ENCODE measurements at regions not wholly inside any gene's neighbourhood (a gene's known extent, or its start where the extent isn't known, plus 50 kb on each side); places are given as distances from the start of the nearest gene placed in this dataset.
"Not testable (repeated sequence)": the region's sequence is repeated elsewhere in the genome, so short reads cannot be mapped to it uniquely, and the experiment has no call there.

DNA sequence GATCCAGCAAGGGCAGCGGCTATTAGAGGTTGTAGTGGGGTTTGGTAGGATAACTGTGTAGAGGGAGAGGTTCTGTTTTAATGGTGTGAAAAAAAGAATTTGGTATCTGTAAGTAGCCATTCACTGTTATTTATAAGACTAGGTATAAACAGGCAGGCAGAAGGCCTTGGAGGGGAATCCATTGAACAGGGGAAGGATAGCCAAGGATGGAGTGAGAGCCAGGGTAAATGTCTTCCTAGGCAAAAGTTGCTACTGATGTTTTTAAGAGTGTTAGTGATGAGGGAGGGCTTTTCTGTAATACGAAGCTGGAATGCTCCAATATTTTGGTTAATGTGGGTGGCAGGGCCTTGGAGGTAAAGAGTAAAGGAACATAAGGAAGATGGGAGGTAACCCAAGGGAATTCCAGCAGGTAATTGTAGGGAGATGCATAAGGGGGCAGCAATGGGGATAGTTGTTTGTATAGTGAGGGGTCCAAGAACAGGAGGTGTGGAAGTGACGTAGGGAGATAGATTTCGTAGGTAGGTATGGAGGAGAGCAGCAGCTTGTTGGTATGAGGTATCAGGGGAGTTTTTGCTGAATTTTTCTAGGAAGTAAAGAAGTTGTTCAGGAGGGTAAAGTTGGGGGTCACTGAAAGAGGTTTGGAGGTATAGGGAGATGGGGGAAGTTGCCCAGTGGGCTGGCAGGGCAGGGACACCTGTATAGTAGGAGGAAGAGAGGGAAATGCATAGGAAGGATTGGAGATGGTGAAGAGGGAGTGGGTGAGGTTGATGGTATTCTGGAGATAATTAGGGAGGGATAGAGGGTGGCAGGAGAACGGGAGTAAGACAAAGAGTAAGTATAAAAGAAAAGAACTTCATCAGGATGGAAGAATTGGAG, 752.4 kb upstream of the ADGRB3 start:
- TF ChIP-seq, protein P1, sequence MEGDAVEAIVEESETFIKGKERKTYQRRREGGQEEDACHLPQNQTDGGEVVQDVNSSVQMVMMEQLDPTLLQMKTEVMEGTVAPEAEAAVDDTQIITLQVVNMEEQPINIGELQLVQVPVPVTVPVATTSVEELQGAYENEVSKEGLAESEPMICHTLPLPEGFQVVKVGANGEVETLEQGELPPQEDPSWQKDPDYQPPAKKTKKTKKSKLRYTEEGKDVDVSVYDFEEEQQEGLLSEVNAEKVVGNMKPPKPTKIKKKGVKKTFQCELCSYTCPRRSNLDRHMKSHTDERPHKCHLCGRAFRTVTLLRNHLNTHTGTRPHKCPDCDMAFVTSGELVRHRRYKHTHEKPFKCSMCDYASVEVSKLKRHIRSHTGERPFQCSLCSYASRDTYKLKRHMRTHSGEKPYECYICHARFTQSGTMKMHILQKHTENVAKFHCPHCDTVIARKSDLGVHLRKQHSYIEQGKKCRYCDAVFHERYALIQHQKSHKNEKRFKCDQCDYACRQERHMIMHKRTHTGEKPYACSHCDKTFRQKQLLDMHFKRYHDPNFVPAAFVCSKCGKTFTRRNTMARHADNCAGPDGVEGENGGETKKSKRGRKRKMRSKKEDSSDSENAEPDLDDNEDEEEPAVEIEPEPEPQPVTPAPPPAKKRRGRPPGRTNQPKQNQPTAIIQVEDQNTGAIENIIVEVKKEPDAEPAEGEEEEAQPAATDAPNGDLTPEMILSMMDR (IDR thresholded peaks at IDR 0.05), result no peak
- no peak for DNase-seq (ENCODE audit: low spot score)
- no peak for ATAC-seq (ENCODE audit: low FRiP score)

DNA sequence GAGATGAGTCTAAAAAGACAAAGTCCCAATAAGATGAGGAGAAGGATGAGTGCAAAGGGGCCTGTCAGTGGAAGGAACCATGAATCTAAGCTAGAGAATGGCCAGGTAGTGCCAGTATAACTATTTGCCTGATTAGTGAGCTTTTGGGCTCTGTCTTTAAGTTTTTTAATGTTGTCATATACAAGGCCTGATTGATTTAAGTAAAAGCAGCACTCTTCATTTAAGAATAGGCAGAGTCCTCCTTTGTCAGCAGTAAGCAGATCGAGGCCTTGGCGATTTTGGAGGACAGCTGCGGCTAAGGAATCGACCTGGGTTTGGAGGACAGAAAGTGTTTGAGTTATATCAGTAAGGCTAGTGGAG, 753.4 kb upstream of the ADGRB3 start:
- ATAC-seq (ENCODE audit: low FRiP score) (no peak), DNase-seq (ENCODE audit: low spot score) (no peak)
- TF ChIP-seq, protein P1 (IDR thresholded peaks at IDR 0.05), result no peak

DNA sequence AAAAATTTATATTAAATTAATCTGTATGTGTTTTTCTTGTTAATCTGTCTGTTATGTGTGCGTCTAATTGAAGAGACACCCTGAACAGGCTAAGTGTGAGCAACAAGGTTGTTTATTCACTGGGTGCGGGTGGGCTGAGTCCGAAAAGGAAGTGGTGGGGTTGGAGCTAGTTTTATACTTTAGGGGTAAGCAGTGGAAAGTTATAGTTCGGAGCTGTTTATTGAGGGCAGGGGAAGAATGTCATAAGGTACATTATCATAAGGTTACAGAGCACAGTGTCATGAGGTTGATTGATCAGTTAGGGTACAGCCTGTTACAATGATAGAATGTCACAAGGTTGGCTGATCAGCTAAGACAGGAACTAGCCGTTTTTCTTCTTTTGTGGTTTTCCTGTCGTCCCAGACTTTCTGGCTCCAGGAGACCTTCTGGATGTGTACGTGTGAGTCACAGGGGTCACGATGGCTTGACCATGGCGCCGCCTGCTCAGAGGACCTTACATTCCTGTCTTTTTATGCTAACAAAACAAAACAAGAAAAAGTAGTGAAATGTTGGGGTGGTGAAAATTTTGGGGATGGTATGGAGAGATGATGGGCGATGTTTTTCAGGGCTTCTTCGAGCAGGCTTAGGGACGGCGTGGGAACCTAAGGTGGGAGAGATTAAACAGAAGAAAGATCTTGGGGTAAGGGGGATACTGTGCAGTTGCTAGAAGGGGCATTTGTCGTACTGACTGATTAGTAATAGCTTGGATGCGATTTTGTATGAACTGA, 754.0 kb upstream of the ADGRB3 start:
- TF ChIP-seq, protein P1 (IDR thresholded peaks at IDR 0.05), result no peak
- ATAC-seq (ENCODE audit: low FRiP score), result no peak

DNA sequence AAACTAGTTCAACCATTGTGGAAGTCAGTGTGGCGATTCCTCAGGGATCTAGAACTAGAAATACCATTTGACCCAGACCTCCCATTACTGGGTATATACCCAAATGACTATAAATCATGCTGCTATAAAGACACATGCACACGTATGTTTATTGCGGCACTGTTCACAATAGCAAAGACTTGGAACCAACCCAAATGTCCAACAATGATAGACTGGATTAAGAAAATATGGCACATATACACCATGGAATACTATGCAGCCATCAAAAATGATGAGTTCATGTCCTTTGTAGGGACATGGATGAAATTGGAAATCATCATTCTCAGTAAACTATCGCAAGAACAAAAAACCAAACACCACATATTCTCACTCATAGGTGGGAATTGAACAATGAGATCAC, 754.7 kb upstream of the ADGRB3 start:
- not testable (repeated sequence) for ATAC-seq (ENCODE audit: low FRiP score)

More for the DNA sequence above, 754.0 kb upstream of the ADGRB3 start:
- DNase-seq (ENCODE audit: low spot score), result no peak

DNA sequence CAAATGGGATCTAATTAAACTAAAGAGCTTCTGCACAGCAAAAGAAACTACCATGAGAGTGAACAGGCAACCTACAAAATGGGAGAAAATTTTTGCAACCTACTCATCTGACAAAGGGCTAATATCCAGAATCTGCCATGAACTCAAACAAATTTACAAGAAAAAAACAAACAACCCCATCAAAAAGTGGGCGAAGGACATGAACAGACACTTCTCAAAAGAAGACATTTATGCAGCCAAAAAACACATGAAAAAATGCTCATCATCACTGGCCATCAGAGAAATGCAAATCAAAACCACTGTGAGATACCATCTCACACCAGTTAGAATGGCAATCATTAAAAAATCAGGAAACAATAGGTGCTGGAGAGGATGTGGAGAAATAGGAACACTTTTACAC, 755.2 kb upstream of the ADGRB3 start:
- ATAC-seq (ENCODE audit: low FRiP score); DNase-seq (ENCODE audit: low spot score): not testable (repeated sequence)

More for the DNA sequence above, 754.7 kb upstream of the ADGRB3 start:
- DNase-seq (ENCODE audit: low spot score), result not testable (repeated sequence)

DNA sequence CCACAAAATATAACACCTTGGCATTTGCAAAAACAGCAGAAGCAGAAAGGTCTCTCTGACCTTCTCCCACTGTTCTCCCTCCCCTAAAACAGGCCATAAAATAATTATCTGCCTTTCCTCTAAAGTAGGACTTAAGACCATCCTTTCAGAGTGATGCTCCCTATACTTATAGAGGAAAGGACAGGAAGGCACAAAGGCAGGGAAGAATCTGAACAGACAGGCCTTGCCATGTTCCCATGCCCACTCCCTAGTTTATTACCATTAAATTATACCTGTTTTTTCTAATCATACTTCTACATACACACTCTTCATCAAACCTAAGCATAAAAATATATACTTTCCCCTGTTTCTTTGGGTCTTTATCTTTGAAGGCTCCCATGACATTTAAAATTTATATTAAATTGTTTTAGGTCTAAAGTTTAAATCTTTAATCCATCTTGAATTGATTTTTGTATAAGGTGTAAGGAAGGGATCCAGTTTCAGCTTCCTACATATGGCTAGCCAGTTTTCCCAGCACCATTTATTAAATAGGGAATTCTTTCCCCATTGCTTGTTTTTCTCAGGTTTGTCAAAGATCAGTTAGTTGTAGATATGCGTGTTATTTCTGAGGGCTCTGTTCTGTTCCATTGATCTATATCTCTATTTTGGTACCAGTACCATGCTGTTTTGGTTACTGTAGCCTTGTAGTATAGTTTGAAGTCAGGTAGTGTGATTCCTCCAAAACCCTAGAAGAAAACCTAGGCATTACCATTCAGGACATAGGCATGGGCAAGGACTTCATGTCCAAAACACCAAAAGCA, 755.8 kb upstream of the ADGRB3 start:
- ATAC-seq (ENCODE audit: low FRiP score); DNase-seq (ENCODE audit: low spot score): not testable (repeated sequence)

DNA sequence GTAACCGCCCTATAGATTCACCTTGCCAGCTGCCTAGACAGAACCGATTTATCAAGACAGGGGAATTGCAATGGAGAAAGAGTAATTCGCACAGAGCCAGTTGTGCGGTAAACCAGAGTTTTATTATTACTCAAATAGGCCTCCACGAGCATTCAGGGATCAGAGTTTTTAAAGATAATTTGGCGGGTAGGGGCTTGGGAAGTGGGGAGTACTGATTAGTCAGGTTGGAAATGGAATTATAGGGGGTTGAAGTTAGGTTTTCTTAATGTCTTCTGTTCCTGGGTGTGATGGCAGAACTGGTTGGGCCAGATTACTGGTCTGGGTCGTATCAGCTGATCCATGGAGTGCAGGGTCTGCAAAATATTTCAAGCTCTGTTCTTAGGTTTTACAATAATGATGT, 756.9 kb upstream of the ADGRB3 start:
- DNase-seq (ENCODE audit: low spot score); ATAC-seq (ENCODE audit: low FRiP score): not testable (repeated sequence)

DNA sequence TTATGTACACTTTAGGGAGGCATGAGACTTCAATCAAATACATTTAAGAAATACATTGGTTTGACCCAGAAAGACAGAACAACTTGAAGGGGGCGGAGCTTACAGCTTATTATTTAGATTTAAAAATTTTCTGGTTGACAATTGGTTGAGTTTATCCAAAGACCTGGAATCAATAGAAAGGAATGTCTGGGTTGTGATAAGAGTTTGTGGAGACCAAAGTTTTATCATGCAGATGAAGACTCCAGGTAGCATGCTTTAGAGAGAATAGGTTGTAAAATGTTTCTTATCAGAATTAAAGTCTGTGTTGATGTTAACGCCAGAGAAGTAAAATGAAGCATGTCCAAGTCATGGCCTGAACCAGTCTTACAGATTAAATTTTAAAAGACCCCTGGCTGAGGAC, 757.8 kb upstream of the ADGRB3 start:
- TF ChIP-seq, protein P1 (IDR thresholded peaks at IDR 0.05), result no peak
- DNase-seq (ENCODE audit: low spot score), result no peak
- no peak for ATAC-seq (ENCODE audit: low FRiP score)
